UCSD-AML1 (cell line): ENCODE measurements at regions not wholly inside any gene's neighbourhood (a gene's known extent, or its start where the extent isn't known, plus 50 kb on each side); places are given as distances from the start of the nearest gene placed in this dataset.

Source experiments
- DNase-seq: peaks from one replicate; lab custom pipeline; 2025; ENCODE audit not compliant: unreplicated experiment; lab: John Stamatoyannopoulos, UW

DNA sequence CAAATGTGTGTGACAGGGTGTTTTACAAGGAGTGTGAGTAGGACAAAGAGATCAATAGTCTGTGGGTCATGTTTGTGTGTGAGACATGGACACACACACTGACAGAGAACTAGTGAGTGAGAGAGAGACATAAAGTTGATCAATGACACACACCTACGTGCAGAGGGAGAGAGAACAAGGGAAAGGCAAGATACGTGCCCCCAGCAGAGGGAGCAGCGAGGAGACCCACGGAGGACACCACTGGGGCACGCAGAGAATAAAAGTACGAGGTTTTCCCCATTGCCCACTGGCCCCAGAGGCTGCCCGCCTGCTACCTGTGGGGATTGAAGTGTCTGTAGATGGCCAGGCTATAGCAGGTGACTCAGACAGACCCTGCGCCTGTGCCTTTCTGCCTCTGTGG, 130.2 kb upstream of the CSF3R start:
- DNase-seq: no peak

DNA sequence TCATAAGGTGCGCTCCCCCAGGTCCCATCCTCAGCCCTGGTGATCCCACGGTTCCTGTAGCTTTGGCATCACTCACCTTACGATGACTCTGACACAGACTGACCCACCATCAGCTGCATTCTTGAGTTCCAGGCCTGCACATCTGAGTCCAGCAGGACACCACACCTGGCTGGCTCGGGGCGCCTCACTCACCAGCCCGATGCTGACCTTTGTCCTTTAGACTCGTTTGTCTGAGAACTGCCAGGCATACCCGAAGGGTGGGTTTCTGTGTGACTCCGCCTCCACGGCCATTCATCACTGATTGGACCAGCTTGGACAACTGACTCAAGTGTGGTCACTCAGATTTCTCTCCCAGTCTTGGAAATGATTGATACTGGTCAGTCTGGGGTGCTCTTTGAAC, 129.4 kb upstream of the CSF3R start:
- no peak for DNase-seq

DNA sequence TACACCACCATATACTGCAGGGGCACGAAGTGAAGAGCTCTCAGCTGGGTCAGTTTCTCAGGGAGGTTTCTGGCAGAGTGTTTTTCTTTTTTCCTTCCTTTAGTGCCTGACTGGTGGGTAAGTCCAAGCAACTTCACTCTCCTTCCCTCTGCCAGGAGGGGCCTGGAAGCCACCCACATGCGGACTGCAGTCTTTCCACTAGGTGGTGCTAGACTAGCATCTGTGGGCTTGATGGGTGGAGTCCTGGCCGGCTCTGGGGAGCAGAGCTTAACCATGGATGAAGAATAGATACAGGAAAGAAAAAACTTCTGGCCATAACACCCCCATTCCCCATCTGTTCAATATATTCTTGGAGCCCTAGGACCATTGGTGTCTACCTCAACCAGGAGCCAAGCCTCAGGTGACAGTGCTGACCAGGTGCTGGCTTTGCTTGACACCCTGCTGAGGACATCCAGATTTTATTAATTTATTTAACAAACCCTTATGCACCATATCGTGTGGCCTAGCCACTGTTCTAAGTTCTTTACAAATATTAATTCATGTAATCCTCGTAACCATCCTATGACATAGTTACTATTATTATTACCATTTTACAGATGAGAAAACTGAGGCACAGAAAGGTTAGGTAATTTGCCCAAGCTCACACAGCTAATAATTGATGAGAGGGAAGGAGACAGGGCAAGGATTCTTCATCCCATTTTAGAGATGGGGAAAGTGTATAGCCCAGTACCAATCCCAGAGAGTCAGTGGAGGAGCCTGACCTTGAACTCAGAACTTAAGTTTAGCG, 126.7 kb upstream of the CSF3R start:
- peak; percentile 48 for DNase-seq

DNA sequence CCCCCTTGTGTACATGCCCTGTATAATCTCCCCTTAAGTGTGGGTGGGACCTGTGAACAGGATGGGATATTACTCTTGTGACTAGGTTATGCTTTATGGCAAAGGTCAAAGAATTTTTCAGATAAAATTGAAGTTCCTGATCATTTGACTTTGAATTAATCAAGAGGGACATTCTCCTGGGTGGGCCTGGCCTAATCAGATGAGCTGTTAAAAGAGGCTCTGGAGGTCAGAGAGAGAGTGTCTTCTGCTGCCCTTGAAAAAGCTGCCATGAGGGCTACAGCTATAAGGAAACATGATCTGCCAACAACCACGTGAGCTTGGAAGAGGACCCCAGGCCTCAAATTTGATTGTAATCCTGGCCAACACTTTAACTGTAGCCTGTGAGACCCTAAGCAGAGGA, 125.6 kb upstream of the CSF3R start:
- no peak for DNase-seq

DNA sequence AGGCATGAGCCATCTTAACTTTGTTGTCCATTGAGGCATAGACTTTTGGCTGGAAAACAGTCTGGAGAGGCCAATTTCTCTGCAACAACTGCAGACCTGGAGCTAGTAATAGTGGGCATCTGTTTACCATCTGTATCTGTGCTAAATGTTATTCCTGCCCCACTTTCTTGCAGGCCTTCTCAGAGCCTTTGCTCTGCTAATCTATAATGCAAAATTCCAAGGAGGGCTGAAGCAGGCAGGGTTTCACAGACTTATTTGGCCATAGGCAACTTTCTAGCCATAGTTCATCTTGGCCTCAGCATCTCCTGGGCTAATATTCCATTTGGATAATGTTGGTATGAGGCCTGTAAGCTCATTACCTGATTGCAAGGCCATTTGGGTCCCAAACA, 124.5 kb upstream of the CSF3R start:
- DNase-seq: no peak

DNA sequence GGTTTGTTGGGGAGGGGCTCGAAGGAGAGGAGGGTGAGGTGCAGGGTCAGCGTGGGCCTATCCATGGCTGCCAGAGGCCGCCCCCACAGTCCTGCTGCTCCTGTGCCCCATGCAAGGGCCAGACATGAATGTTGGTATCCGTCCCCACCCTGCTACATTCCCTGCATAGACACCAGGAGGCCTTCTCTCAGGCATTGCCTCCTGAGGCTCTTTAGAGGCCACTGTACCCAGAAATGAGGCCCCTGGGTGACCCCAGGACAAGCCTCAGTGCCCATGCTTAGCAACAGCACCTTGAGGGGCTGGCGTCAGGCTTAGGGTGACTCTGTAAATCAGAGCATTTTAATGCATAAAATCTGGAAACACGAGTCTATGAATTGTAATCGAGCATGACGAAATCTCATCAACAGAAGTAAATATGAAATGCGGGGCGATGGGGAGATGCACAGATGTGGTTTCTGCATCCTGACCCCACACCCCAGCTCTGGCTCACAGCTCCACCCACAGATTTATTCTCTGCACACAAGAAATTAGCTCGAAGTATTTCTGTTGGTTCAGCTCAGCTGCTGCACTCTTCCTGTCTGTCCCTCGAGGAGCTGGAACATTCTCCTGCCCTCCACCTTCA, 124.0 kb upstream of the CSF3R start:
- DNase-seq: no peak

DNA sequence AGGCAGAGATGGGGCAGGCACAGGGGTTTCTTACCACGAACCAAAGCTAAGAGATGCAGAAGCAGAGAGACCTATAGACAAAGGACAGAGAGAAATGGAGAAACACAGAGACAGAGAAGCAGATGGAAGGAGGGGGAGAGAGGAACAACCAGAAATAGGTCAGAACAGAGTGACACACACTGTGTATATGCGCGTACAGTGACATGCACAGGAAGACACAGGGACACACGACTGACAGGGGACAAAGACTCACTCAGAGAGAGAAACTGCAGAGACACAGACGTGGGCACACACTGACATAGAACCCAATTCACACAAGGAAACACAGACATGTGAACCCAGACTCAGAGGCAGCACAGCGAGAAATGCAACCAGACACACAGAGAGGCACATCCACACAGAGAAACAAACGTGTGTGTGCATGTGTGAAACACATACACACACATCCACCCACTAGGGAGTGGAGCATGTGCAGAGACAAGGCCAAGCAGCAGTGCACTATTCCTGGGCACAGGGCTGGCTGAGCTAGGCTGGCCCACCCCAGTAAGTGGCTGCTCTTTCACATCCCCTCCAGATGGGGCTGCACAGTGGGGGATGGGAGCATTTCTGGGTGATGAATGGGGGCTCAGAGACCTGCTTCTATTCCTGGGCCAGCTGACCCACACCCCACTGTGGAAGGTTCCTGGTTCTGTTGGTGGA, 123.4 kb upstream of the CSF3R start:
- no peak for DNase-seq

DNA sequence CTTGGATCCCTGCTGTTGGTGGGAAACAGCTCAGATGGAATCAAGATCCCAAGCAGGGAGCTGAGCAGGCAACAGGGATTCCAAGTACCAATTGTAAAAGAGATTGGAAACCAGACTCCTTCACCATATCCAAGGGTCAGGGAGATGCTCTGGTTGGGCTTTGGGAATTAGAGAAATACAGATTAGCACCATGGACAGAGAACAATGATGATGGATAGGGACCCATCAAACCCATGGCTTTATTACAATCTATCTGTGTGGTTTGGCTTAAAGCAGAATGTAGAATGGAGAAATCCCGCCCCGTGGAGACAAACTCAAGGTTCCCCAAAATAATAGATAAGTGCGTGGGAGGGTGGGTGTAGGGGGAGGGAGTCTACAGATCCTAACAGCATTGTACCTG, 120.7 kb upstream of the CSF3R start:
- DNase-seq: no peak

DNA sequence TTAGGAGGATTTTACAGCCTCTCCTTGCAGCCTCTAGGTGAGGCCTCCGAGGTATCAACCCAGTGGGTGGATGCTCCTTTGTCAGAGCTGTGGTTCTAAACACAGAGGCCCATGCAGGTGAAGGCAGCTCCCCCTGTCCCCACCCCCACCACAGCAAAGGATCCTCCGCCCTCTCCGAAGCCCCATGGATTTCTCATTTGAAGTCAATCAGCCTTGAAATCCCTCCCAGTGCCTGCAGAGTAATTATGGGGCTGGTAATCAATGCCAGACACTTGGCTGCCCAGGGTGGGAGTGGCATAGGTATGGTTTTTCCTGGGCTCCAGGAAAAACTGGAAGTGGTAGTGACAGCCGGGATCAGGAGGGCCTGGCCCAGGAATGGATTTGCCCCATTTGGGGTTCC, 119.5 kb upstream of the CSF3R start:
- no peak for DNase-seq

DNA sequence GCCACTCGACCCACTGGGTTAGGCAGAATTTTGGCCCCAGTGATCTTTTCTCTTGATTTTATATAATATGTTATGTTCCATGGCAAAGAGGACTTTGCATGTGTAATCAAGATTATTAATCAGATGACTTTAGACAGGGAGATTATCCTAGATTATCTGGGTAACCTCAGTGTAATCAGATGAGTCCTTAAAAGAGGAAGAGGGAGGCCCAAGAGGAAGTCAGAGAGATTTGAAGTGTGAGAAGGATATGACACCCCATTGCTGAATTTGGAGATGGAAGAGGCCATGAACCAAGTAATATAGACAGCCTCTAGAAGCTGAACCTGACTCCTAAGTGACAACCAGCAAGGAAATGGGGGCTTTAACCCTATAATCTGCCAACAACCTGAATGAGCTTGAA, 117.1 kb upstream of the CSF3R start:
- no peak for DNase-seq

DNA sequence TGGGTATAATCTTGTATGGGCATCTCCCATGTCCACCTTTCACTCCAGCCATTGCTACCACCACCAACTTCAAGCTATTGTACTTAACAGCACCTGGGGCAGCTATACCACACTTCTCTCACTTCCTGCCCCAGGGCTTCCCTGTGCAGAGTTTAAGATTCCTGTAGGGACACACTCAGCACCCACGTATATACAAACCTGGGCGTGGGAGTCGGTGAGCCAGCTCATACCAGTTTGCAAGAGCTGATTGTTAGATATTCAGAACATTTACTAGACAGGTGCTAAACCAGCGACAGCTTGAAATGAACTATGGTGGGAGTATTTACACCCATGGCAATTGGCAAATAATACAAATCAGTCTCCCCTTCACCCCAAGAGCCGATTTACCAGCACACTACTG, 114.8 kb upstream of the CSF3R start:
- DNase-seq: no peak

DNA sequence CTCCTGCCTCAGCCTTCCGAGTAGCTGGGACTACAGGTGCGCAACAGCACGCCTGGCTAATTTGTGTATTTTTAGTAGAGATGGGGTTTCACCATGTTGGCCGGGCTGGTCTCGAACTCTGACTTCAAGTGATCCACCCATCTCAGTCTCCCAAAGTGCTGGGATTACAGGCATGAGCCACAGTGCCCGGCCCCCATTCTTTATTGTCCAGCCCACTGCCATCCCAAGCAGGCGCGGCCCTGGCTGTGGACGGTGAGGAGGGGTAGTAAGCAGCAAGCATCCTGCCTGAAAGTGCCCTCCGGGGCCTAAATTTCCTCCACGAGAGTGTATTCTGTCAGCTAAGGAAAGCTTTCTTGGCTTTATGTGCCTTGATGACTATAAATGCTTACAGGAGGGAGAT, 113.2 kb upstream of the CSF3R start:
- DNase-seq: no peak

DNA sequence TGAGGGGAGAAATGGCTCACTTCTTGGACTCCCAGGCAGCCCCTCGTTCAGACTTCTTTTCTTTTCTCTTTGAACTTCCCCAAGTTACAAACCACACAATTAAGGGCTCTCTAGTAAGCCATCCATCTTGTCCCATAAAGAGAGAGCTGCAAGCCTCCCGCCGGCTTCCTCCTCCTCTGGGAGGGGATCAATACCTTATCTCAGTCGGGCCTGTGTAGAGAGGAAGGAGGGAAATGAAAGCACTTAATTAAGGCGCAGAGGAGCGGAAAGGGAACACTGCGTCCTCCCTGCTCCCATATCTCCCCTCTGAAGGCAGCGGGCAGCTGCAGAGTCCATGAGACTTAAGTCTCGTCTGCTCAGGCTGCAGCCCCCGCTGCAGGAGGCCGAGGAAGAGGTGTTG, 112.6 kb upstream of the CSF3R start:
- DNase-seq: no peak

DNA sequence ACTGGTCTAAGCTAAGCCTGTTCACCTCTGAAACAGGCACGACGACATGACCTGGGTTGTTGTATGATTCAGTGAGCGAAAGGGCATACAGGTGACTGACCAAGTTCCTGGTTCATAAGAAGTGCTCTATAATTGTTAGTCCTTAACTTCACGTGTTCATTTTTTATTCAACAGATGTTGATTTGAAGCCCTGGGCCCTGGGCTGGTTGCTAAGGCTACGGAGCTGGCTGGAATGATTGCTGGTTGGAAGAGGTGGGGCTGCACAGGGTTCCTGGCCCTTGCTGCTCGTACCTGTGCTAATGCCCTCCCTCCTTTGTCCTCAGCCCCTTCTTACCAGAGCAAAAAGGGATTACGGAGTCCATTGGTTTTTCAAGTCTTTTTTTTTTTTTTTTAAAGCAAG, 111.3 kb upstream of the CSF3R start:
- DNase-seq: no peak

DNA sequence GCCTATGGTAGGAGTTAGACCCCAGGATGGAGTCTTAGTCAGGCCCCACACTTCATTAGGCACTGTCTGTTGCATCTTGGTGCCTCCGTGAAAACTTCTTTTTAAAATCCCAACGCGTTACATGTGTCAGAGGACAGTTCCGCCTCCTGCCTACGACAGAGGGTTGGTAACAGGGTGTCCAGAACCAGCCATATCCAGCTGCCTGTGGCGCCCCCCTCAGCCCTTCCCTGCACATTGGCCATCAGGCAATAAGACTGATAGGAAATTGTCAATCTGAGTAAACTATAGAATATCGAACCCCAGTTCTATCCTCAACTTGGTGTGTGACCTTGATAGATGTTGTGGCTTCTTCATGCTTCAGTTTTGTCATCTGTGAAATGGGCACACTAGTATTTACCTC, 108.6 kb upstream of the CSF3R start:
- no peak for DNase-seq

DNA sequence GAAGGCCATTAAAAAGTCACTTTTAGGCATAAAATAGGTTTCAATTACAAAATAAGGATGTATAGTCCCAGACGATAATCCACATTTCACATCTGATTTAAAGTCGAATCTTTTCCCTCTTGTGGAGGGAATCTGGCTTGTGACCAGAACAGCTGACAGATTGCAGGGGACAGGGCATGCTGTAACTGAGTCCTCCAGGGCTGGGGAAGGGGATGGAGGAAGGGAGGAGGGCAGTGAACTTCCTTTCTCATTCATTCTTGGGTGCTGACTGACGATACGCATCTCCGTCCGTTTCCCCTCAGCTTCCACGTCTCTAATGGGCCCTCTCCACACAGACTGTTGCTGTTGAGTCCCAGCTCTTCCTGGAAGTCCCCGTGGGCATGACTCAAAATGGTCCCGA, 108.1 kb upstream of the CSF3R start:
- no peak for DNase-seq

DNA sequence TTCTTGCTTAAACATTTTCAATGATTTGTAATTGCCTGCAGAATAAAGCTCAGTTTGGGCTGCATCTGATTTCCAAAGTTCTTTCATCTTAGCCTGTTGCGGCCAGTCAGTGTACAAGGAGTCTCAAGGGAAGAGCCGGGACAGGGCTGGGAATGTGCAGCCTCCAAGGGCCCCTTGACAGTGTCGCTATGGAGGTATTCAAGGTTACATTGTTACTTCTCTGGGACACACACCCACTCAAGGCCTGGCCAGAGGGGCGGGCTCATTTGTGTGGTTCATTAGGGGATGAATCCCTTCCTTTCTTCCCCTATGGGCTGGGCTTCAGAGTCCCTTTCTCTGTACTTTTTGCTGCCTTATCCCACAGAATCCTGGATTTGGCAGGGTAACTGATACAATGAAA, 107.6 kb upstream of the CSF3R start:
- no peak for DNase-seq

DNA sequence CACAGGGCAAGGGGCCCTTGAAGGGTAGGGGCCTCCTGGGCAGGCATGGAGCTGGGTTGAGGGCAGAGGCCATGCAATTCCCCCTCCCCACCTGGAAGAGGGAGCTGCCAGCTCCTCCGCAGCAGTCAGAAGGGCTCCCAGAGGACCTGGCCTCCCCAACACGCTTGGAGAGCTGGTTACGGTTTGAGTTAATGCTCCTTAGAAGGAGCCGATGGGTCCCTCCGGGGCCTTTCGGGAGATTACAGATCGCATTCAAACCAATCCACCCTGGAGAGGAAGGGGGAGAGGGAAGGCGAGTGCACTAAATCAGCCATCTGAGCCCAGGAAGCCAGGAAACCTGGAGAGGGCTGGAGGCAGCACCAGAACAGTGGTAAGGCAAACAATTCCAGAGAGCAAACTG, 106.3 kb upstream of the CSF3R start:
- no peak for DNase-seq

DNA sequence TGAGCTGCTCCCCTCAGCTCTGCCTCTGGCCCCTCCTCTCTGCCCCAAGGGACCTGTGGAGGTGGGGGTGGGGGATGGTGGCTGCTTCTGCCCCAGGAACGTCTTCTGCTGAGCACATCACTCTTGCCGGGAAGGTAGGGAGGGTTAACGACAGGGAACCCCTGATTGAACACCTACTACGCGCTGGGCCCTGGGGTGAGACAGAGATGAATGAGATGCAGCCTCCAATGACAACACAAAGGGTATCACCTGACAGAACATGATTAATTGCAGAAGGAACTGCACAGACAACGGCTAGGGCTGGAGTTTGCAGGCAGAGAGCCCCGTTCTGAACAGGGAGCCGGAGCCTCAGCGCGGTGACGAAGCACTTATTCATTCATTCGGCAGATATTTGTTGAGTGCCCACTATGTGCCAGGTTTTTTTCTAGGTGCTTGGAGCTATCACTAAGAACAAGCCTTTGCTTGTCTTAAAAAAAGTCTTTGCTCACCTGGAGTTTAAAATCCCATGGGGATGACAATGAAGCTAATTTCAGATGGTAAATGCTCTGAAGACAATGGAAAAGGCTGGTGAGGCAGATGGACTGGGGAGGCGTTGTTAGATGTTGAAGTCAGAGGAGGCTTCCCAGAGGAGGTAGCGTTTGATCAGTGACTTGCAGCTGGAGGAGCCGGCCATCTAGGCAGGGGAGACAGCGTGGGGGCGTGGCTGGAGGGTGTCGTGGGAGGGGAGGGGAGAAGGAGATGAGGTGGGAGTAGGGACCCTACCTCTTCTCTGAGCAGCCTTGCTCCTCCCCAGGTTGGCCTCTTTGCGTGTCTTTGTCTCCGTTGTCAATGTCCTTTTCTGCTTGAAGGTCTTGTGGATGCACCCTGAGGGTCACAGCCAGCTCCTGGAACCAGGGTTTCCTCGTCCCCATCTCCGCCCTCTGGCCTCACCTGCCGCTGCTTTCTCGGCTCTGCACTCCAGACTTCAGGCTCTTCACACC, 103.1 kb upstream of the CSF3R start:
- no peak for DNase-seq

DNA sequence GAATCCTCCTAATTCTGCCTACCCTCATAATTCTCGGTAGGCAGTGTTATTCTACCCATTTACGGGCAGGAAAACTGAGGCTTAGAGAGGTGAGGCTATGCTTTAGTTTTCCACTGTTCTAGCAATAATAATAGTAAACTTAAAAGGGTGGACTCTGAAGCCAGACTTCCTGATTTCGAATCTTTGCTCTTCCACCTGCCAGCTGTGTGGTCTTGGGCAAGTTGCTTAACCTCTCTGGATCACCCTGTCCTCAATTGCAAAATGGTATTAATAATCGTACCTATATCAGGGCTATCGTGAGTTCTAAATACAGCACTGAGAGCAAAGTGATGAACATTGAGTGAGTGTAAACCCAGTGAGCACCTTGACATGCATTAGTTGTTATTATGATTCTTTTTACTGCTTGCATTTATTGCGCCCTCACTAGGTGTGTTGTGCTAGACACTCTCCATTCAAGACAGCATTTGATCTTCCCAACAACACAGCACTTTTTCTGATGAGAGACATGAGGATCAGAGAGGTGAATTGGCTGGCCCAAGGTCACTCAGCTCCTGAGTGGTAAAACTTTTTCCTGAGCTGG, 102.3 kb upstream of the CSF3R start:
- no peak for DNase-seq
